WERI-Rb-1 (cell line): ENCODE measurements at regions not wholly inside any gene's neighbourhood (a gene's known extent, or its start where the extent isn't known, plus 50 kb on each side); places are given as distances from the start of the nearest gene placed in this dataset.

Experiments
- DNase-seq: peaks from one replicate; pipeline ENCODE4 v3.0.0-alpha.2; 2020
- H3K27ac ChIP-seq: fragments of 250-450 bp; sonication (Bioruptor Pico); 2 replicates; pipeline ENCODE4 v1.5.1; 2020; ENCODE audit warnings: mild to moderate bottlenecking, moderate library complexity
- H3K27me3 ChIP-seq: fragments of 250-450 bp; sonication (Bioruptor Pico); 2 replicates; pipeline ENCODE4 v1.5.1; 2021; ENCODE audit warnings: mild to moderate bottlenecking, low read depth, moderate library complexity; ENCODE audit not compliant: insufficient read depth, severe bottlenecking
- H3K36me3 ChIP-seq: fragments of 250-450 bp; sonication (Bioruptor Pico); 2 replicates; pipeline ENCODE4 v1.5.1; 2020; ENCODE audit warnings: mild to moderate bottlenecking, moderate library complexity
- H3K4me3 ChIP-seq: 2 replicates; pipeline ENCODE4 v1.5.1; 2011; ENCODE audit warnings: low read depth, mild to moderate bottlenecking, control low read depth, low read length
- H3K9me3 ChIP-seq: fragments of 250-450 bp; sonication (Bioruptor Pico); 2 replicates; pipeline ENCODE4 v1.5.1; 2021; ENCODE audit warnings: mild to moderate bottlenecking, moderate library complexity; ENCODE audit not compliant: severe bottlenecking
- TF ChIP-seq, protein P1 (sequence below): IDR thresholded peaks from 2 replicates; pipeline ENCODE4 v1.5.1; 2011; ENCODE audit warnings: low read depth, mild to moderate bottlenecking, control low read depth, inconsistent platforms, low read length

DNA sequence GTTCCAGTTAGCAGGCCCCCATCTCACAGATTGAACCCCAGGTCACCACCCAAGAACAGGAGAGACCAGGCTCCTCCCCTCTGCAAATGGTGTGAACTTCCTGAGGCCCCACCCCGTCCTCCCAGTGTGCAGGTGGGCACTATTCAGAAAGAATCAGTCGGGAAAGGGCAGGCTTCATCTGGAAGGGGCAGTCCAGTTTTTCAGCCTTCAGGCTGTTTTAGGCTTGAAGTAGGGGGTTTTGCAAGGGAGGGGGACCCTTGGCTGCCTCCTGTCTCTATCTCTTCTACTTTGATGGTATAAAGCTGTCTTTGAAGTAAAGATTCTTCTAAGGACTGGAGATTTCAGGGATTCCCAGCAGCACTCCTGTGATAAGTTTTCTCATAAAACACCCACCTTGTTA lies 267.6 kb downstream of the RND3 start:
- TF ChIP-seq, protein P1, sequence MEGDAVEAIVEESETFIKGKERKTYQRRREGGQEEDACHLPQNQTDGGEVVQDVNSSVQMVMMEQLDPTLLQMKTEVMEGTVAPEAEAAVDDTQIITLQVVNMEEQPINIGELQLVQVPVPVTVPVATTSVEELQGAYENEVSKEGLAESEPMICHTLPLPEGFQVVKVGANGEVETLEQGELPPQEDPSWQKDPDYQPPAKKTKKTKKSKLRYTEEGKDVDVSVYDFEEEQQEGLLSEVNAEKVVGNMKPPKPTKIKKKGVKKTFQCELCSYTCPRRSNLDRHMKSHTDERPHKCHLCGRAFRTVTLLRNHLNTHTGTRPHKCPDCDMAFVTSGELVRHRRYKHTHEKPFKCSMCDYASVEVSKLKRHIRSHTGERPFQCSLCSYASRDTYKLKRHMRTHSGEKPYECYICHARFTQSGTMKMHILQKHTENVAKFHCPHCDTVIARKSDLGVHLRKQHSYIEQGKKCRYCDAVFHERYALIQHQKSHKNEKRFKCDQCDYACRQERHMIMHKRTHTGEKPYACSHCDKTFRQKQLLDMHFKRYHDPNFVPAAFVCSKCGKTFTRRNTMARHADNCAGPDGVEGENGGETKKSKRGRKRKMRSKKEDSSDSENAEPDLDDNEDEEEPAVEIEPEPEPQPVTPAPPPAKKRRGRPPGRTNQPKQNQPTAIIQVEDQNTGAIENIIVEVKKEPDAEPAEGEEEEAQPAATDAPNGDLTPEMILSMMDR = no peak
- Histone ChIP-seq H3K27me3 (no peaks in the 10 kb centered on the region), H3K36me3 (no peaks in the 10 kb centered on the region), H3K4me3 (no peak overlapping the region), H3K27ac (no peak overlapping the region), H3K9me3 (no peaks in the 10 kb centered on the region)
- DNase-seq = no peak

DNA sequence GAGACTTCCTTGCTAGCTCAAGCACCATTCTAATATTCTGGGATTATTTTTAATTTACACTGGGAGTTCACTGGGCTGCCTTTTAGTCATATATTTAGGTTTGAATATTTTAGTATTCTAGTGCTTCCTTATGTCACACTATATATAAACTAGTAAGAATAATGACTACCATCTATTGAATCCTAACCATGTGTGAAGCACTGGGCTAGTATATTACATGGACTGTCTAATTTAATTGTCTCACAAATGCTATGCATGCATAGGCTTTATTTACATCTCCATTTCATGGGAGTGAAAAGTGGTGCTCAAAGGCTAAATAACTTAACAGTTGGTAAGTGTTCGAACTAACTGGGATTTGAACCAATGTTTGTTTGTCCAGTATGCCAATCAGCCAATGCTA lies 272.4 kb downstream of the RND3 start:
- DNase-seq = no peak
- TF ChIP-seq, protein P1 = no peak
- Histone ChIP-seq H3K27me3 (no peaks in the 10 kb centered on the region), H3K27ac (no peak overlapping the region), H3K9me3 (no peaks in the 10 kb centered on the region), H3K4me3 (no peak overlapping the region), H3K36me3 (no peaks in the 10 kb centered on the region)

DNA sequence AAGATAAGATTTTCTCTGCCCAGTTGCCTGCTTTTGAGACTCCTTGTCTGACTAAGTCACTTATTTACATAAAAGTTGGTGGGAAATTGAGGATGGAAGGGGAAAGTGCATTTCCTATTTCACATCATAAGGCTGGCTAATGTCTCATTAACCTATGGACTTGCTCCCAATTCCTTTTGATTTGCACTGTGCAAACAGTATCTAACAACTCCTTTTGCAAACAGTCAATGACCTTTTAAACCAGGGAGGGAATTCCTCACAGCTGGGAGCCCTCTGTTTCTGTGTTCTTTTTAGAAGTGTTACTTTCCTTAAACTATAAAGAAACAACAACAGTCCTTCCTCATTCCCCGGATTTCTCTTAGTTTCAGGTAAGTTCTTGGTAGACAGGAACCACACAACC lies 272.8 kb downstream of the RND3 start:
- Histone ChIP-seq H3K27ac (no peak overlapping the region), H3K27me3 (no peaks in the 10 kb centered on the region), H3K9me3 (no peaks in the 10 kb centered on the region), H3K36me3 (no peaks in the 10 kb centered on the region), H3K4me3 (no peak overlapping the region)
- no peak for DNase-seq
- TF ChIP-seq, protein P1 = no peak

DNA sequence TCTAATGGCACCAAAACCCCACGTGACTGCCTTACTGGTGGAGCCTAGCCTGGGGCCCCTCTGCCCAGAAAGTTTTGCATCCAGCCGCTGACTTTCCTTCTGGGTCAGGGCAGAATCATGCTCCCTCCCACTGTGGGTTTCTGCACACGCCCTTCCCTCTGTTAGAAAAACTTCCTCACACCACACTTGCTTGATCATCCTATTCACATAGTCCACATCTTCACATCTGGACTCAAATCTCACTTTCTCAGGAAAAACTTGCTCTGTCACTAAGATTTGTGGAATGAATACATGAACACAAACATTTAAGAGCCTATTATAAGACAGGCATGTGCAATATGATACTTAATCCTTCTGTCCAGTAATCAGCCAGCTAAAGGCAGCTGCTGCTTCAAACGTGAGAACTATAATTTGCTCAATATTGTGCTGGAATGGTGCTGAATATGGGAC lies 274.7 kb downstream of the RND3 start:
- no peaks in the 10 kb centered on the region for H3K36me3 ChIP-seq
- TF ChIP-seq, protein P1 = no peak
- DNase-seq = no peak
- no peak overlapping the region for H3K4me3 ChIP-seq
- no peak overlapping the region for H3K27ac ChIP-seq
- no peaks in the 10 kb centered on the region for H3K27me3 ChIP-seq
- H3K9me3 ChIP-seq = no peaks in the 10 kb centered on the region

DNA sequence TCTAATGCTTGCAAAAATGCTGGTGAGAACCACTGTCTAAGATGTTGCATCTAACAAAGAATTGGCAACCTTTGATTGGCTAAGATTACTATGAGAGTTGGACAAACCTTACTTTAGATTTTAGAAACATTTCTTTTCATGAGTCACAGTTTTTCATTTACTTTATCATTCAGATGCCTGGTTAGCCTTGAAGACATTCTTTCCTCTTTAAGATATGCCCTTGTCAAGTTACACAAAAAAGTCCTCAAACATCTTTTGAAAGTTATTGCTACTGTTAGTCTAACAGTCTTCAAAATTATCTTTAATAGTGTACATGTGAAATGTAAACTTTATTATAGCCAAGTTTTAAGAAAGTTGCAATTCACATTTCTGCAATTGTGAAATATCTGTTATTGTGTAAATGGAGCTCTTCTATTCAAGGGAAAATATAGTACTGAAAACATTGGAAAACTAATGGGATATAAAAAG lies 276.3 kb downstream of the RND3 start:
- no peak for DNase-seq
- H3K9me3 ChIP-seq = no peaks in the 10 kb centered on the region
- TF ChIP-seq, protein P1 = no peak

DNA sequence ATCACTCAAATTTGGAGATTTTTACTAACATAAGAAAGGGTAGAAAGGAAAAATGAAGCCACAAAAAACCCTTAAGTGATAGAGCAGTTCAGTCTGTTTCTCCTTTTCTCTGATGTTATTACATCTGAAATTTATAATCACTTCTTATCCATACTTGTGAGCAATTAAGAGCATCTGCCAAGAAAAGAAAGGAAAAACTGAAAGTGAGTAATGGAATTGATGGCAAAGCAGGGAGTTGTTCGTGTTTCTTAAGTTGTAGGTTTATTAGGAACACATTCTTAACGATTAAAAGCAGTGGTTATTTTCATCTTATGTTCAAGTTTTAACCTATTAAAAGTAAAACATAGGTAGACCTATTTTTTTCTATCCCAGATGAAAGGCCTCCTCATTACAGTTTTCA lies 277.7 kb downstream of the RND3 start:
- H3K9me3 ChIP-seq = no peaks in the 10 kb centered on the region
- H3K27ac ChIP-seq = no peak overlapping the region
- no peaks in the 10 kb centered on the region for H3K36me3 ChIP-seq
- H3K27me3 ChIP-seq = no peaks in the 10 kb centered on the region
- no peak for DNase-seq
- TF ChIP-seq, protein P1 = no peak
- no peak overlapping the region for H3K4me3 ChIP-seq

More for the DNA sequence above, 276.3 kb downstream of the RND3 start:
- no peak overlapping the region for H3K4me3 ChIP-seq
- H3K27ac ChIP-seq = no peak overlapping the region
- no peaks in the 10 kb centered on the region for H3K36me3 ChIP-seq
- H3K27me3 ChIP-seq = no peaks in the 10 kb centered on the region
